ENCODE measurements at regions not wholly inside any gene's neighbourhood (a gene's known extent, or its start where the extent isn't known, plus 50 kb on each side); places are given as distances from the start of the nearest gene placed in this dataset.
"Not testable (repeated sequence)": the region's sequence is repeated elsewhere in the genome, so short reads cannot be mapped to it uniquely, and the experiment has no call there.

GRCh38 chr20:48366230-48366629, 461.6 kb downstream of the PREX1 start:
- Histone ChIP-seq H3K4me3 (ENCODE audit: low read depth, low read length) (no peak overlapping the region), H3K27me3 (replicated peaks) (no peaks in the 10 kb centered on the region), H3K36me3 (replicated peaks) (no peaks in the 10 kb centered on the region), H3K27ac (no peak overlapping the region)
- in situ Hi-C loops (cut with HindIII; ENCODE audit: low pct_ligation_motif_present, low sequenced_read_pairs), result no loop called here
- DNase-seq, result no peak
- TF ChIP-seq CTCF (IDR thresholded peaks at IDR 0.05; ENCODE audit: low read depth, low read length, missing control alignments), result no peak

- no peaks in the 10 kb centered on the region for H3K27me3 ChIP-seq (replicated peaks)
- no peak for TF ChIP-seq CTCF (IDR thresholded peaks at IDR 0.05; ENCODE audit: low read depth, low read length, missing control alignments)
- in situ Hi-C loops (cut with HindIII; ENCODE audit: low pct_ligation_motif_present, low sequenced_read_pairs), result no loop called here
- no peak overlapping the region for H3K27ac ChIP-seq
- H3K36me3 ChIP-seq (replicated peaks), result no peaks in the 10 kb centered on the region
- DNase-seq, result no peak
- no peak overlapping the region for H3K4me3 ChIP-seq (ENCODE audit: low read depth, low read length)
Observed at GRCh38 chr20:48364688-48365421, 462.9 kb downstream of the PREX1 start.

- in situ Hi-C loops (cut with HindIII; ENCODE audit: low pct_ligation_motif_present, low sequenced_read_pairs), result no loop called here
- no peaks in the 10 kb centered on the region for H3K36me3 ChIP-seq (replicated peaks)
- no peak for DNase-seq
- no peak overlapping the region for H3K4me3 ChIP-seq (ENCODE audit: low read depth, low read length)
- no peak overlapping the region for H3K27ac ChIP-seq
- no peak for TF ChIP-seq CTCF (IDR thresholded peaks at IDR 0.05; ENCODE audit: low read depth, low read length, missing control alignments)
- no peaks in the 10 kb centered on the region for H3K27me3 ChIP-seq (replicated peaks)
Observed at GRCh38 chr20:48364055-48364454, 463.7 kb downstream of the PREX1 start.

- H3K36me3 ChIP-seq (replicated peaks), result no peaks in the 10 kb centered on the region
- H3K4me3 ChIP-seq (ENCODE audit: low read depth, low read length), result no peak overlapping the region
- no peak for TF ChIP-seq CTCF (IDR thresholded peaks at IDR 0.05; ENCODE audit: low read depth, low read length, missing control alignments)
- no peak overlapping the region for H3K27ac ChIP-seq
- in situ Hi-C loops (cut with HindIII; ENCODE audit: low pct_ligation_motif_present, low sequenced_read_pairs), result no loop called here
- no peaks in the 10 kb centered on the region for H3K27me3 ChIP-seq (replicated peaks)
- DNase-seq, result no peak
Observed at GRCh38 chr20:48360342-48360975, 467.3 kb downstream of the PREX1 start.

- H3K27ac ChIP-seq, result no peak overlapping the region
- no peak overlapping the region for H3K4me3 ChIP-seq (ENCODE audit: low read depth, low read length)
- no peak for DNase-seq
- H3K36me3 ChIP-seq (replicated peaks), result no peaks in the 10 kb centered on the region
- in situ Hi-C loops (cut with HindIII; ENCODE audit: low pct_ligation_motif_present, low sequenced_read_pairs), result no loop called here
- H3K27me3 ChIP-seq (replicated peaks), result no peaks in the 10 kb centered on the region
- no peak for TF ChIP-seq CTCF (IDR thresholded peaks at IDR 0.05; ENCODE audit: low read depth, low read length, missing control alignments)
Observed at GRCh38 chr20:48359692-48360341, 468.0 kb downstream of the PREX1 start.

- in situ Hi-C loops (cut with HindIII; ENCODE audit: low pct_ligation_motif_present, low sequenced_read_pairs); H3K27ac ChIP-seq: not testable (repeated sequence)
Observed at GRCh38 chr20:48359055-48359390, 468.8 kb downstream of the PREX1 start.

More at GRCh38 chr20:48359055-48359390, 468.8 kb downstream of the PREX1 start:
- H3K27me3 ChIP-seq (replicated peaks); DNase-seq; H3K4me3 ChIP-seq (ENCODE audit: low read depth, low read length); H3K36me3 ChIP-seq (replicated peaks): not testable (repeated sequence)

All from brain microvascular endothelial cell (primary cell).